SK-N-SH (cell line): ENCODE measurements at regions not wholly inside any gene's neighbourhood (a gene's known extent, or its start where the extent isn't known, plus 50 kb on each side); places are given as distances from the start of the nearest gene placed in this dataset.

Source experiments
- CTCF ChIA-PET: fragments of 300-600, 350-600 bp; formaldehyde crosslinking; extraction: SDS; loops from one replicate; lab custom pipeline; 2021; lab: Yijun Ruan, JAX
- POLR2A ChIA-PET: fragments of 350-600 bp; sonication (Branson Sonifier 250); formaldehyde crosslinking; extraction: SDS; loops from one replicate; lab custom pipeline; 2020; ENCODE audit warnings: antibody characterized with exemption, inconsistent platforms; lab: Yijun Ruan, JAX
- DNase-seq: peaks from one replicate; pipeline ENCODE4 v3.0.0; 2012
- H2AFZ ChIP-seq: fragments of 200-600 bp; sonication (generic); 2 replicates; pipeline ENCODE4 v1.8.1; 2016; ENCODE audit warnings: antibody characterized with exemption, mild to moderate bottlenecking, low read depth
- H3F3A ChIP-seq: fragments of 200-600 bp; sonication (generic); replicated peaks from 2 replicates; pipeline ENCODE3; 2016; ENCODE audit warnings: antibody characterized with exemption, mild to moderate bottlenecking; ENCODE audit not compliant: insufficient read depth
- H3K27ac ChIP-seq, 2 experiments: fragments of 200-500 bp in 1 of 2; fragments of 200-600 bp in 1 of 2; sonication (Bioruptor generic) in 1 of 2; sonication (generic), shearing (Covaris generic) in 1 of 2; 2 replicates each; pipeline versions ENCODE4 v1.5.1 to v1.6.1; 2014 to 2016; ENCODE audit warnings: low read depth in 2 of 2, inconsistent platforms in 1 of 2, low read length in 1 of 2, mild to moderate bottlenecking in 1 of 2, mixed read lengths in 1 of 2
- H3K27me3 ChIP-seq: fragments of 200-600 bp; sonication (generic), shearing (Covaris generic); 2 replicates; pipeline ENCODE4 v1.6.1; 2016; ENCODE audit warnings: mixed run types; ENCODE audit not compliant: insufficient read depth
- H3K36me3 ChIP-seq, 2 experiments: fragments of 200-500 bp in 1 of 2; fragments of 200-600 bp in 1 of 2; sonication (Bioruptor generic) in 1 of 2; sonication (generic) in 1 of 2; replicated peaks in 1 of 2; 2 replicates each; pipeline versions ENCODE3 to v1.5.1; 2014 to 2016; ENCODE audit warnings: low read length in 1 of 2, mild to moderate bottlenecking in 1 of 2; ENCODE audit not compliant: insufficient read depth in 2 of 2, control insufficient read depth in 1 of 2
- H3K4me1 ChIP-seq, 2 experiments: fragments of 200-500 bp in 1 of 2; fragments of 200-600 bp in 1 of 2; sonication (Bioruptor generic) in 1 of 2; sonication (generic), shearing (Covaris generic) in 1 of 2; 2 replicates each; pipeline versions ENCODE4 v1.5.1 to v1.6.1; 2014 to 2016; ENCODE audit warnings: low read depth in 1 of 2, low read length in 1 of 2, mixed run types in 1 of 2; ENCODE audit not compliant: insufficient read depth in 2 of 2, control insufficient read depth in 1 of 2
- H3K4me2 ChIP-seq: fragments of 200-600 bp; sonication (generic), shearing (Covaris generic); 2 replicates; pipeline ENCODE4 v1.6.1; 2017; ENCODE audit warnings: mixed run types
- H3K4me3 ChIP-seq, 2 experiments: fragments of 200-500 bp in 1 of 2; fragments of 200-600 bp in 1 of 2; sonication (Bioruptor generic) in 1 of 2; sonication (generic), shearing (Covaris generic) in 1 of 2; 2 replicates each; pipeline versions ENCODE4 v1.5.1 to v1.8.1; 2014 to 2016; ENCODE audit warnings: low read depth in 2 of 2, inconsistent platforms in 1 of 2, low read length in 1 of 2, mild to moderate bottlenecking in 1 of 2, mixed read lengths in 1 of 2, moderate library complexity in 1 of 2
- H3K79me2 ChIP-seq: fragments of 200-600 bp; sonication (generic); 2 replicates; pipeline ENCODE4 v1.8.1; 2017; ENCODE audit warnings: mild to moderate bottlenecking; ENCODE audit not compliant: insufficient read depth
- H3K9ac ChIP-seq: fragments of 200-600 bp; sonication (generic); 2 replicates; pipeline ENCODE4 v1.6.1; 2017; ENCODE audit warnings: mixed run types
- H3K9me2 ChIP-seq: fragments of 200-600 bp; sonication (generic); 2 replicates; pipeline ENCODE4 v1.6.1; 2017; ENCODE audit warnings: mixed run types
- H3K9me3 ChIP-seq: fragments of 200-600 bp; sonication (generic); 2 replicates; pipeline ENCODE4 v1.6.1; 2017; ENCODE audit warnings: mixed run types, mild to moderate bottlenecking, moderate library complexity
- H4K20me1 ChIP-seq: fragments of 200-600 bp; sonication (generic); 2 replicates; pipeline ENCODE4 v1.6.1; 2017; ENCODE audit warnings: mild to moderate bottlenecking, mixed run types; ENCODE audit not compliant: insufficient read depth
- CHD2 ChIP-seq: fragments of 150-350 bp; IDR thresholded peaks from 2 replicates; pipeline ENCODE4 v1.6.1; 2018; ENCODE audit warnings: low read length; ENCODE audit not compliant: partially characterized antibody
- EZH2phosphoT487 ChIP-seq: fragments of 200-600 bp; sonication (generic); IDR thresholded peaks from 2 replicates; pipeline ENCODE4 v1.6.1; 2017; ENCODE audit warnings: low read depth, mixed run types, mild to moderate bottlenecking, antibody characterized with exemption, moderate library complexity, borderline replicate concordance
- MXI1 ChIP-seq: IDR thresholded peaks from 2 replicates; pipeline ENCODE4 v1.6.1; 2012; ENCODE audit warnings: mild to moderate bottlenecking, low read depth, low read length, improper control_type of control experiment
- RAD21 ChIP-seq: IDR thresholded peaks from 2 replicates; pipeline ENCODE4 v1.6.1; 2012; ENCODE audit warnings: mild to moderate bottlenecking, low read length
- RCOR1 ChIP-seq: fragments of 150-350 bp; IDR thresholded peaks from 2 replicates; pipeline ENCODE4 v1.6.1; 2017; ENCODE audit warnings: antibody characterized with exemption, low read length
- RFX5 ChIP-seq: IDR thresholded peaks from 2 replicates; pipeline ENCODE4 v1.6.1; 2012; ENCODE audit warnings: mild to moderate bottlenecking, improper control_type of control experiment, low read length
- SIN3A ChIP-seq: IDR thresholded peaks from 2 replicates; pipeline ENCODE4 v1.6.1; 2012; ENCODE audit warnings: low read depth, mild to moderate bottlenecking, low read length, moderate library complexity, borderline replicate concordance
- TCF12 ChIP-seq: IDR thresholded peaks from 2 replicates; pipeline ENCODE4 v1.4.0; 2012
- TEAD4 ChIP-seq: IDR thresholded peaks from 2 replicates; pipeline ENCODE4 v1.4.0; 2012; ENCODE audit warnings: mild to moderate bottlenecking, borderline replicate concordance; ENCODE audit not compliant: insufficient read depth
- WGBS: methylation state at CpG from one replicate; pipeline ENCODE4 v1.1.6; 2017; ENCODE audit warnings: low lambda C conversion rate; 5-methylcytosine and 5-hydroxymethylcytosine counted together
- TF ChIP-seq, protein P1 (sequence below): fragments of 150-350 bp; IDR thresholded peaks from 2 replicates; pipeline ENCODE4 v1.6.1; 2017; ENCODE audit warnings: antibody characterized with exemption, low read length, low read depth, borderline replicate concordance
- TF ChIP-seq, protein P2 (sequence below): IDR thresholded peaks from 2 replicates; pipeline ENCODE4 v1.4.0; 2012; ENCODE audit warnings: low read depth, borderline replicate concordance
- TF ChIP-seq, protein P3 (sequence below): IDR thresholded peaks from 2 replicates; pipeline ENCODE4 v1.6.1; 2012; ENCODE audit warnings: mild to moderate bottlenecking, low read depth, low read length, moderate library complexity

DNA sequence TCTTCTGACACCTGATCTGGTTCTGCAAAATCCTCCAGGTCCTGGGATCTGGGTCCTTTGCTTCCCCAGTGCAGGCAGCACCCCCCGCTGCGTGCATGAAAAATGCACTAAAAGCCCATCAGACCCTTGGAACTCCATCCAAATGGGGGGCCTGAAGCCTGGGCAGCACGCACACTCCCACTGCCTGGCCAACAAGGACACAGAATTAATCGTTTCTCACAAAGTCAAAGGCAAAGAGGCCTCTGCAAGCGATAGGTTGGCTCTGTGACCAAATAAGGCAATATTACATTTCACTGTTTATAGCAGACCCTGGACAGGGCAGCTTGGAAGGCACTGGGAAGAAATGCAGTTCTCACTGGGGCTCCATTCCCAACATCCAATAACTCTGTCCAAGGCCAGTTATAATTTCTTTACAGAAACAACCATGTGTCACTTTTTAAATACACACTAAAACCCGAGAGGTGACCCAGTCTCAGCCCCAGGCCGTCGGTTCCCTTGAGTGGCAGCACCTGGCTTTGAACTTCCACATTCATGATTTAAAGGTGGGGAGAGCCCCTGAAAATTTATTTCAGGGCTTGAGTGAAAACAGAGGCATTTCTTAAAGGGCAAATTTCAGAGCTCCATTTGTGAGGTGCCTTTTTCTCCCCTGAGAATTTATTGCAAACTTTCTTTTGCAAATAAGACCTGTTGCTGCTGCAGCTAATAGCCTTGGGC, 114.4 kb upstream of the ANO1 start (continued):
- TF ChIP-seq TEAD4, result no peak
- TF ChIP-seq RCOR1, result no peak
- TF ChIP-seq, protein P1, sequence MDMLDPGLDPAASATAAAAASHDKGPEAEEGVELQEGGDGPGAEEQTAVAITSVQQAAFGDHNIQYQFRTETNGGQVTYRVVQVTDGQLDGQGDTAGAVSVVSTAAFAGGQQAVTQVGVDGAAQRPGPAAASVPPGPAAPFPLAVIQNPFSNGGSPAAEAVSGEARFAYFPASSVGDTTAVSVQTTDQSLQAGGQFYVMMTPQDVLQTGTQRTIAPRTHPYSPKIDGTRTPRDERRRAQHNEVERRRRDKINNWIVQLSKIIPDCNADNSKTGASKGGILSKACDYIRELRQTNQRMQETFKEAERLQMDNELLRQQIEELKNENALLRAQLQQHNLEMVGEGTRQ, result no peak
- TF ChIP-seq EZH2phosphoT487, result no peak
- no peak for TF ChIP-seq RFX5
- TF ChIP-seq, protein P2, sequence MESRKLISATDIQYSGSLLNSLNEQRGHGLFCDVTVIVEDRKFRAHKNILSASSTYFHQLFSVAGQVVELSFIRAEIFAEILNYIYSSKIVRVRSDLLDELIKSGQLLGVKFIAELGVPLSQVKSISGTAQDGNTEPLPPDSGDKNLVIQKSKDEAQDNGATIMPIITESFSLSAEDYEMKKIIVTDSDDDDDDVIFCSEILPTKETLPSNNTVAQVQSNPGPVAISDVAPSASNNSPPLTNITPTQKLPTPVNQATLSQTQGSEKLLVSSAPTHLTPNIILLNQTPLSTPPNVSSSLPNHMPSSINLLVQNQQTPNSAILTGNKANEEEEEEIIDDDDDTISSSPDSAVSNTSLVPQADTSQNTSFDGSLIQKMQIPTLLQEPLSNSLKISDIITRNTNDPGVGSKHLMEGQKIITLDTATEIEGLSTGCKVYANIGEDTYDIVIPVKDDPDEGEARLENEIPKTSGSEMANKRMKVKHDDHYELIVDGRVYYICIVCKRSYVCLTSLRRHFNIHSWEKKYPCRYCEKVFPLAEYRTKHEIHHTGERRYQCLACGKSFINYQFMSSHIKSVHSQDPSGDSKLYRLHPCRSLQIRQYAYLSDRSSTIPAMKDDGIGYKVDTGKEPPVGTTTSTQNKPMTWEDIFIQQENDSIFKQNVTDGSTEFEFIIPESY, result no peak
- TF ChIP-seq TCF12, result no peak
- TF ChIP-seq RAD21, result no peak
- TF ChIP-seq CHD2, result no peak
- TF ChIP-seq SIN3A, result no peak

DNA sequence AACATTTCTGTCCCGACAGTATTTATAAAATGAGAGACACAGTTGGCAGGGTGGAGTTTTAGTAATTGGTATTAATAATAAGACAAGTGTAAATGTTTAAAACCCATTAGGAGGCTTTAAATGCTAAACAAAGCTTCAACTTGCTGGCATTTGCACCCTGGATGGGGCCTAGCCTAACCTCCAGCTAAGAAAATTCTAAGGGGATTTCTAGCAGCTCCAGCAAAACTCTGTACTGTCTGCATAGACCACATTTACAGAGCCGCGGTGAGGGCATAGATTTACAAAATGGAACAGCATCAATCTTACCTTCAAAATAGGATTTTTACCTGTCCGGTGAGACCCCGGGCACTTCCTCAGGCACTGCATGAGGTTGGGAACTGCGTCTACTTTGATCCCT, 113.9 kb upstream of the ANO1 start:
- H3K79me2 ChIP-seq, result no peaks in the 10 kb centered on the region
- ChIA-PET CTCF (interaction anchor here (1.6 kb wide), 1 partner anchor 45 kb away, joined by 6 read pairs; no protein-coding TSS in a partner anchor), POLR2A (no interaction called here)
- no peak overlapping the region for H3K4me3 ChIP-seq
- no peaks in the 10 kb centered on the region for H3K9me3 ChIP-seq
- H3K27ac ChIP-seq, result no peak overlapping the region
- no peak overlapping the region for H3K9ac ChIP-seq
- DNase-seq, result no peak
- no peaks in the 10 kb centered on the region for H4K20me1 ChIP-seq
- peaks cover 0 to 2% of the 10 kb centered on the region in 2 experiments; a peak in 1 of 4 replicates for H3K4me1 ChIP-seq
- no peaks in the 10 kb centered on the region for H3K9me2 ChIP-seq
- H2AFZ ChIP-seq, result no peak overlapping the region
- WGBS, result 62% methylated on average over 6 of the region's 6 CpGs
- H3K27me3 ChIP-seq, result no peaks in the 10 kb centered on the region
- TF ChIP-seq, protein P2, result no peak
- TF ChIP-seq, protein P3, sequence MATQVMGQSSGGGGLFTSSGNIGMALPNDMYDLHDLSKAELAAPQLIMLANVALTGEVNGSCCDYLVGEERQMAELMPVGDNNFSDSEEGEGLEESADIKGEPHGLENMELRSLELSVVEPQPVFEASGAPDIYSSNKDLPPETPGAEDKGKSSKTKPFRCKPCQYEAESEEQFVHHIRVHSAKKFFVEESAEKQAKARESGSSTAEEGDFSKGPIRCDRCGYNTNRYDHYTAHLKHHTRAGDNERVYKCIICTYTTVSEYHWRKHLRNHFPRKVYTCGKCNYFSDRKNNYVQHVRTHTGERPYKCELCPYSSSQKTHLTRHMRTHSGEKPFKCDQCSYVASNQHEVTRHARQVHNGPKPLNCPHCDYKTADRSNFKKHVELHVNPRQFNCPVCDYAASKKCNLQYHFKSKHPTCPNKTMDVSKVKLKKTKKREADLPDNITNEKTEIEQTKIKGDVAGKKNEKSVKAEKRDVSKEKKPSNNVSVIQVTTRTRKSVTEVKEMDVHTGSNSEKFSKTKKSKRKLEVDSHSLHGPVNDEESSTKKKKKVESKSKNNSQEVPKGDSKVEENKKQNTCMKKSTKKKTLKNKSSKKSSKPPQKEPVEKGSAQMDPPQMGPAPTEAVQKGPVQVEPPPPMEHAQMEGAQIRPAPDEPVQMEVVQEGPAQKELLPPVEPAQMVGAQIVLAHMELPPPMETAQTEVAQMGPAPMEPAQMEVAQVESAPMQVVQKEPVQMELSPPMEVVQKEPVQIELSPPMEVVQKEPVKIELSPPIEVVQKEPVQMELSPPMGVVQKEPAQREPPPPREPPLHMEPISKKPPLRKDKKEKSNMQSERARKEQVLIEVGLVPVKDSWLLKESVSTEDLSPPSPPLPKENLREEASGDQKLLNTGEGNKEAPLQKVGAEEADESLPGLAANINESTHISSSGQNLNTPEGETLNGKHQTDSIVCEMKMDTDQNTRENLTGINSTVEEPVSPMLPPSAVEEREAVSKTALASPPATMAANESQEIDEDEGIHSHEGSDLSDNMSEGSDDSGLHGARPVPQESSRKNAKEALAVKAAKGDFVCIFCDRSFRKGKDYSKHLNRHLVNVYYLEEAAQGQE, result no peak
- no peak for TF ChIP-seq MXI1
- H3K4me2 ChIP-seq, result no peak overlapping the region
- no peaks in the 10 kb centered on the region for H3K36me3 ChIP-seq
- no peaks in the 10 kb centered on the region for H3F3A ChIP-seq
